8988T (cell line): ENCODE measurements at regions not wholly inside any gene's neighbourhood (a gene's known extent, or its start where the extent isn't known, plus 50 kb on each side); places are given as distances from the start of the nearest gene placed in this dataset.

Experiments used
- DNase-seq: peaks from one replicate; pipeline ENCODE4 v3.0.0; 2011

GRCh38 chr14:97916100-97916499, 1118.9 kb downstream of the VRK1 start:
- DNase-seq, result no peak

GRCh38 chr14:97916669-97917568, 1119.7 kb downstream of the VRK1 start:
- no peak for DNase-seq

GRCh38 chr14:97920201-97920600, 1123.0 kb downstream of the VRK1 start:
- no peak for DNase-seq

GRCh38 chr14:97921296-97921695, 1124.1 kb downstream of the VRK1 start:
- no peak for DNase-seq

GRCh38 chr14:97924922-97925613, 1127.9 kb downstream of the VRK1 start:
- no peak for DNase-seq

GRCh38 chr14:97930166-97930565, 1133.0 kb downstream of the VRK1 start:
- no peak for DNase-seq

- no peak for DNase-seq
Observed at GRCh38 chr14:97931273-97931672, 1134.1 kb downstream of the VRK1 start.

GRCh38 chr14:97942921-97943320, 1145.7 kb downstream of the VRK1 start:
- no peak for DNase-seq

GRCh38 chr14:97943619-97944018, 1146.4 kb downstream of the VRK1 start:
- DNase-seq, result no peak

- DNase-seq, result no peak
Observed at GRCh38 chr14:97944380-97944779, 1147.2 kb downstream of the VRK1 start.

GRCh38 chr14:97945631-97946030, 1148.4 kb downstream of the VRK1 start:
- DNase-seq, result no peak

- no peak for DNase-seq
Observed at GRCh38 chr14:97946240-97946639, 1149.1 kb downstream of the VRK1 start.

GRCh38 chr14:97946641-97947040, 1149.5 kb downstream of the VRK1 start:
- no peak for DNase-seq

- no peak for DNase-seq
Observed at GRCh38 chr14:97948841-97949240, 1151.7 kb downstream of the VRK1 start.

- DNase-seq, result no peak
Observed at GRCh38 chr14:97956581-97957340, 1159.6 kb downstream of the VRK1 start.

GRCh38 chr14:97959251-97959650, 1162.1 kb downstream of the VRK1 start:
- DNase-seq, result no peak

- no peak for DNase-seq
Observed at GRCh38 chr14:97960436-97960835, 1163.3 kb downstream of the VRK1 start.

- no peak for DNase-seq
Observed at GRCh38 chr14:97970222-97970621, 1173.0 kb downstream of the VRK1 start.

GRCh38 chr14:97975216-97975615, 1178.0 kb downstream of the VRK1 start:
- no peak for DNase-seq

GRCh38 chr14:97975962-97976361, 1178.8 kb downstream of the VRK1 start:
- DNase-seq, result no peak

- no peak for DNase-seq
Observed at GRCh38 chr14:97976861-97977260, 1179.7 kb downstream of the VRK1 start.

GRCh38 chr14:97977651-97978261, 1180.6 kb downstream of the VRK1 start:
- no peak for DNase-seq

GRCh38 chr14:97978341-97978740, 1181.2 kb downstream of the VRK1 start:
- no peak for DNase-seq
